ENCODE measurements at regions not wholly inside any gene's neighbourhood (a gene's known extent, or its start where the extent isn't known, plus 50 kb on each side); places are given as distances from the start of the nearest gene placed in this dataset.

DNA sequence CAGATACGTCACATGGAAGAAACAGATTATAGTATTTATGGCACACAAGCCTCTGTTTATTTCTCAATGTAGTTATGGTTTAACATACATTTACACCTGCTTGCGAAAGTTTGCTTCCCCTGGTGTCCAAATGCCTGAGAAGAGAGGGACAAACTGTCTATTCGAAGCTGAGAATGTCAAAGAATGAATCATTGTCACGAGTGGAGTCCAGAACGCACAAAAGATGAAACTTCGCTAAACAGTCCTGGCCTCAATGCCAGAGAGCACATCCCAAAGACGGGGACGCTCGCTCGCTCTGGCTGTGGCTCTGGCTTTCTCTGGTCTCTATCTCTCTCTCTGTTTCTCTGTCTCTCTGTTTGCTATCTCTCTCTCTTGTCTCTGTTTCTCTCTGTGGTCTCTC, 298.8 kb downstream of the FOXL1 start:
- CTCF ChIA-PET = no interaction called here
- Mint-ChIP-seq H3K27ac (no peak overlapping the region; the same call in 1 of the 2 replicates), H3K27me3 (ENCODE audit: low read depth) (peaks cover 3% of the 10 kb centered on the region), H3K9me3 (peaks cover 3% of the 10 kb centered on the region; the same call in 1 of the 2 replicates), H3K4me3 (no peak overlapping the region), H3K36me3 (no peaks in the 10 kb centered on the region), H3K4me1 (no peaks in the 10 kb centered on the region)
- DNase-seq (ENCODE audit: low spot score) (no peak), ATAC-seq (no peak)
- POLR2A ChIA-PET = no interaction called here
- TF ChIP-seq ETV6 (CRISPR knock-in tag; IDR thresholded peaks at IDR 0.05) (no peak), MYBL2 (CRISPR knock-in tag; IDR thresholded peaks at IDR 0.05) (no peak), EMX1 (CRISPR knock-in tag; IDR thresholded peaks at IDR 0.05) (no peak), IRF2 (CRISPR knock-in tag; IDR thresholded peaks at IDR 0.05; ENCODE audit: borderline replicate concordance, low read depth) (no peak)
- TF ChIP-seq, protein P1, sequence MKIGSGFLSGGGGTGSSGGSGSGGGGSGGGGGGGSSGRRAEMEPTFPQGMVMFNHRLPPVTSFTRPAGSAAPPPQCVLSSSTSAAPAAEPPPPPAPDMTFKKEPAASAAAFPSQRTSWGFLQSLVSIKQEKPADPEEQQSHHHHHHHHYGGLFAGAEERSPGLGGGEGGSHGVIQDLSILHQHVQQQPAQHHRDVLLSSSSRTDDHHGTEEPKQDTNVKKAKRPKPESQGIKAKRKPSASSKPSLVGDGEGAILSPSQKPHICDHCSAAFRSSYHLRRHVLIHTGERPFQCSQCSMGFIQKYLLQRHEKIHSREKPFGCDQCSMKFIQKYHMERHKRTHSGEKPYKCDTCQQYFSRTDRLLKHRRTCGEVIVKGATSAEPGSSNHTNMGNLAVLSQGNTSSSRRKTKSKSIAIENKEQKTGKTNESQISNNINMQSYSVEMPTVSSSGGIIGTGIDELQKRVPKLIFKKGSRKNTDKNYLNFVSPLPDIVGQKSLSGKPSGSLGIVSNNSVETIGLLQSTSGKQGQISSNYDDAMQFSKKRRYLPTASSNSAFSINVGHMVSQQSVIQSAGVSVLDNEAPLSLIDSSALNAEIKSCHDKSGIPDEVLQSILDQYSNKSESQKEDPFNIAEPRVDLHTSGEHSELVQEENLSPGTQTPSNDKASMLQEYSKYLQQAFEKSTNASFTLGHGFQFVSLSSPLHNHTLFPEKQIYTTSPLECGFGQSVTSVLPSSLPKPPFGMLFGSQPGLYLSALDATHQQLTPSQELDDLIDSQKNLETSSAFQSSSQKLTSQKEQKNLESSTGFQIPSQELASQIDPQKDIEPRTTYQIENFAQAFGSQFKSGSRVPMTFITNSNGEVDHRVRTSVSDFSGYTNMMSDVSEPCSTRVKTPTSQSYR (CRISPR knock-in tag; IDR thresholded peaks at IDR 0.05) = no peak
- TF ChIP-seq, protein P2, sequence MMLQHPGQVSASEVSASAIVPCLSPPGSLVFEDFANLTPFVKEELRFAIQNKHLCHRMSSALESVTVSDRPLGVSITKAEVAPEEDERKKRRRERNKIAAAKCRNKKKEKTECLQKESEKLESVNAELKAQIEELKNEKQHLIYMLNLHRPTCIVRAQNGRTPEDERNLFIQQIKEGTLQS (CRISPR knock-in tag; conservative IDR thresholded peaks at IDR 0.05) = no peak

DNA sequence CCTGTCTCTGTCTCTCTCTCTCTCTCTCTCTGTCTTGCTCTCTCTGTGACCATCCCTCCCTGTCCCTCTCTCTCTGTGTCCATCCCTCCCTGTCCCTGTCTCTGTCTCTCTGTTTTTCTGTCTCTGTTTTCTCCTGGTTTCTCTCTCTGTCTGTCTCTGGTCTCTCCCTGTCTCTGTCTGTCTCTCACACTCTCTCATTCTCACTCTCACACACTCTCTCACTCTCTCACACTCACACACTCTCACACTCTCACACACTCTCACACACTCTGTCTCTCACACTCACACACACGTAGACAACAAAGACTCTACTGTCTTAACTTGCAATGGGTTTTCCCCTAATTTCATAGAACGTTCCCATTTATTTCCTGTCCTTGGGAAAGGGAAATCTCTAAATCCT, 299.5 kb downstream of the FOXL1 start:
- ChIA-PET POLR2A (no interaction called here), CTCF (no interaction called here)
- H3K4me3 Mint-ChIP-seq = no peak overlapping the region
- peaks cover 3% of the 10 kb centered on the region for H3K27me3 Mint-ChIP-seq (ENCODE audit: low read depth)
- peaks cover 1% of the 10 kb centered on the region; the same call in 1 of the 2 replicates for H3K9me3 Mint-ChIP-seq
- ATAC-seq (no peak), DNase-seq (ENCODE audit: low spot score) (no peak)
- H3K4me1 Mint-ChIP-seq = no peaks in the 10 kb centered on the region
- H3K27ac Mint-ChIP-seq = no peak overlapping the region
- no peaks in the 10 kb centered on the region for H3K36me3 Mint-ChIP-seq
- TF ChIP-seq GRHL2 (CRISPR knock-in tag; IDR thresholded peaks at IDR 0.05; ENCODE audit: insufficient replicate concordance, severe bottlenecking) (no peak), RORB (CRISPR knock-in tag; IDR thresholded peaks at IDR 0.05) (no peak), RELA (CRISPR knock-in tag; IDR thresholded peaks at IDR 0.05; ENCODE audit: borderline replicate concordance) (no peak), TCF7 (CRISPR knock-in tag; IDR thresholded peaks at IDR 0.05; ENCODE audit: low read depth) (no peak), TP53 (CRISPR knock-in tag; IDR thresholded peaks at IDR 0.05) (no peak), ZBTB21 (CRISPR knock-in tag; IDR thresholded peaks at IDR 0.05; ENCODE audit: borderline replicate concordance) (no peak), TEAD1 (CRISPR knock-in tag; IDR thresholded peaks at IDR 0.05) (no peak)
- TF ChIP-seq, protein P3, sequence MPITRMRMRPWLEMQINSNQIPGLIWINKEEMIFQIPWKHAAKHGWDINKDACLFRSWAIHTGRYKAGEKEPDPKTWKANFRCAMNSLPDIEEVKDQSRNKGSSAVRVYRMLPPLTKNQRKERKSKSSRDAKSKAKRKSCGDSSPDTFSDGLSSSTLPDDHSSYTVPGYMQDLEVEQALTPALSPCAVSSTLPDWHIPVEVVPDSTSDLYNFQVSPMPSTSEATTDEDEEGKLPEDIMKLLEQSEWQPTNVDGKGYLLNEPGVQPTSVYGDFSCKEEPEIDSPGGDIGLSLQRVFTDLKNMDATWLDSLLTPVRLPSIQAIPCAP (CRISPR knock-in tag; IDR thresholded peaks at IDR 0.05) = no peak

DNA sequence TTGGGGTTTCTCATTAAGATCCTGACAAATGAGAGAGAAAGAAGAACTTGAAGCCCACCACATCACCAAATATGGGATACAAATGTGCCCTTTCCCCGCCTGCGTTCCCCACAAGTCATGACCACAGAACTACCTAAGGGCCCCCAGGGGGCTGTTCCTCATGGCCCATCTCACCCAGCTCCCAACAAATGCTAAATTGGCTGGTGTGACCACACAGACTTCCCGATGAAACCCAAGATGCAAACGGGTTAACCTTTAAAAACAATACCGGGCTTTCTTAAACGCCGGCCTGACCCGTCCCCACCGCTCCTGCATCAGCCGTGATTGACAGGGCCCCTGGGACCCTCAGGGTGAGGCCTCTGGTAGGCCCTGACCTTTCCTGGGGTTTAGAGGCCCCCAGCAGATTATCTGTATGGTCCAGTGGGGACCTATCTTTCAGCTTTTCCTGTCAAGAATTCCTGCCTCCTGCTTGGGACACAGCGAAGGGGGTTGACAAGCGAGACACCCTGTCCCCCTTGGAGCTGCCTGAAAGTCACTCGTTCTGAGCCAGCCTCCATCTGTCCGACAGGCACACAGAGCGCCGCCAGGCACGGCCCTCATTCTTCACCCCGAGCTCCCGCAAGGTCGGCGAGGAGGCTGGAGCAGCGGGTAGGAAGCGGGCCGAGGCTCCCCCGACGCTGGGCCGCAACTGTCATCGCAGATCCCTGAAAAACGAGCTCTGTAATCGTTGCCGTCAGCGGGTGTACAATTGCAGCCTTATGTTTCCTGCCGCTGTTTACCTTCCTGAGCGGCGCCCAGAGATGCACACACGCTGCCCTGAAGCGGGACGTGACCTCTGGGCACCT, 300.1 kb downstream of the FOXL1 start:
- ChIA-PET CTCF (interaction anchor here (0.8 to 1.3 kb wide), 3 partner anchors 139 to 325 kb away, joined by 3 to 4 read pairs (median 4); no protein-coding TSS in a partner anchor), POLR2A (no interaction called here)
- TF ChIP-seq SMAD4 (CRISPR knock-in tag; IDR thresholded peaks at IDR 0.05) = no peak
- Mint-ChIP-seq H3K27me3 (ENCODE audit: low read depth) (peaks cover 3% of the 10 kb centered on the region), H3K9me3 (no peaks in the 10 kb centered on the region), H3K4me1 (peaks cover under 1% of the 10 kb centered on the region), H3K4me3 (no peak overlapping the region), H3K27ac (no peak overlapping the region), H3K36me3 (no peaks in the 10 kb centered on the region)
- no peak for DNase-seq (ENCODE audit: low spot score)
- no peak for ATAC-seq

DNA sequence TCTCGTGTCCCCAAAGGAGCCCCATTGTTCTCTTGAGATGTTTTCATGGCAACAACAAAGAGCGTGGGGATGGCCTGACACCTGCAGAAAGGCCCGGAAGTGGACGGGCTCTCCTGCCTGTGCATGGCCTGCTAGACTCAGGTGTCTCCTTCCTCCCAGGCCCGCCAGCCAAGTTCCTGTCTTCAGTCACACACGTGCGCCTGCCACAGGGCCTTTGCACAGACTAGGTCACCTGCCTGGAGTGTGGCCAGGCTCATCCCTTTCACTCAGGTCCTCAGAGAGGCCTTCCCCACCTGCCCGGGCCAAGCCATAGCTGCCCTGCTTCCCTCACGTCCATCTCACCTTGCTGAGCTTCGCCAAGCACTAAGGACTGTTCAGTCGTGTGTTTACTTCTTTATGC, 300.9 kb downstream of the FOXL1 start:
- POLR2A ChIA-PET = no interaction called here
- Mint-ChIP-seq H3K27ac (no peak overlapping the region), H3K4me3 (no peak overlapping the region), H3K4me1 (peaks cover 8% of the 10 kb centered on the region), H3K27me3 (ENCODE audit: low read depth) (peaks cover 3% of the 10 kb centered on the region), H3K36me3 (no peaks in the 10 kb centered on the region), H3K9me3 (no peaks in the 10 kb centered on the region)
- CTCF ChIA-PET = interaction anchor here (0.8 to 1.3 kb wide), 3 partner anchors 138 to 324 kb away, joined by 3 to 4 read pairs (median 4); no protein-coding TSS in a partner anchor
- ATAC-seq (no peak), DNase-seq (ENCODE audit: low spot score) (no peak)
- no peak for TF ChIP-seq ZBTB21 (CRISPR knock-in tag; IDR thresholded peaks at IDR 0.05; ENCODE audit: borderline replicate concordance)
- no peak for TF ChIP-seq RORB (CRISPR knock-in tag; IDR thresholded peaks at IDR 0.05)
- no peak for TF ChIP-seq NFATC4 (CRISPR knock-in tag; IDR thresholded peaks at IDR 0.05)
- TF ChIP-seq, protein P4, sequence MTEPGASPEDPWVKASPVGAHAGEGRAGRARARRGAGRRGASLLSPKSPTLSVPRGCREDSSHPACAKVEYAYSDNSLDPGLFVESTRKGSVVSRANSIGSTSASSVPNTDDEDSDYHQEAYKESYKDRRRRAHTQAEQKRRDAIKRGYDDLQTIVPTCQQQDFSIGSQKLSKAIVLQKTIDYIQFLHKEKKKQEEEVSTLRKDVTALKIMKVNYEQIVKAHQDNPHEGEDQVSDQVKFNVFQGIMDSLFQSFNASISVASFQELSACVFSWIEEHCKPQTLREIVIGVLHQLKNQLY (CRISPR knock-in tag; IDR thresholded peaks at IDR 0.05) = no peak
- no peak for TF ChIP-seq FOXP1 (CRISPR knock-in tag; IDR thresholded peaks at IDR 0.05; ENCODE audit: borderline replicate concordance)
